HG02588 (cell line): ENCODE measurements at regions not wholly inside any gene's neighbourhood (a gene's known extent, or its start where the extent isn't known, plus 50 kb on each side); places are given as distances from the start of the nearest gene placed in this dataset.

ENCODE experiments used
- ATAC-seq: cut with Tn5 transposase; IDR thresholded peaks from one replicate; pipeline ENCODE4 v1.9.1; 2021; ENCODE audit warnings: mild to moderate bottlenecking, moderate library complexity; ENCODE audit not compliant: unreplicated experiment

- ATAC-seq = no peak
These were observed 203.0 kb downstream of the SAMD5 start for GRCh38 chr6:147711476-147711875.

DNA sequence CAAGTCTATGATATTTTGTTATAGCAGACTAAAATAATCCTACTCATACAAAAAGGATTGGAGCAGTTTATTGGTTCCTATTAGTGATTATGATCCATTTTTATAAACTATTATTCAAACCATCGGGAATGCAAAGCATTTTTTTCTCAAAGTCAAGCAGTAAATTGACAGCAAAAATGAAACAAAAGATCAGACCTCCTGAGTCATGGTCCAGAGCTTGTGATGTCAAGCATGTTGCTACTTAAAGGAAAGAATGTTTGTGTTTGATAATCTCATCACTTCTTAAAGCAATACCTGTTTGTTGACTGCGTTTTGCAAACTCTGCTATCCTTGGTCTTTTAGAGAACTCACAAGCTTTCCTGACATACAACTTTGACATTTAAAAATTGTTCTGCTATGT is 204.4 kb downstream of the SAMD5 start:
- ATAC-seq = no peak

DNA sequence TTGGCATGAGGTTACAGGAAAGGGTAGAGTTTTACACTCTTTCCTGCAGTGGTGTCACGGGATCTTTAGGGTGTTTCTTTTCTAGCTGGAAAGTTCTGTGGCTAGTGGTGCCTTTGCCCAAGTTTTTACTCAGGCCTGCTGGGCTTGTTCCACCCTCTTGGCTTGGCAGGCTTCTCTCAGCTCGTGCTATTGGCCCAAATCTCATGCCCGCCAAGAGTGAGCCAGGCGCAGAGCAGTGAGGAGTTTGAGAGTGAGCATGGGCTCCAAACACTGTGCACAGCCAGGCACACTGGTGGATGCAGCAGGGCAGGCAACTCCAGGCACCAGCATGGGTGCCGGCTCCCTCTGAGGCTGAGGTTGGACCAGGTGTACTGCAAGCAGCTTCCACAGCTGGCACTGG is 206.5 kb downstream of the SAMD5 start:
- ATAC-seq = no peak

- no peak for ATAC-seq
These were observed 207.9 kb downstream of the SAMD5 start for GRCh38 chr6:147716434-147716833.

DNA sequence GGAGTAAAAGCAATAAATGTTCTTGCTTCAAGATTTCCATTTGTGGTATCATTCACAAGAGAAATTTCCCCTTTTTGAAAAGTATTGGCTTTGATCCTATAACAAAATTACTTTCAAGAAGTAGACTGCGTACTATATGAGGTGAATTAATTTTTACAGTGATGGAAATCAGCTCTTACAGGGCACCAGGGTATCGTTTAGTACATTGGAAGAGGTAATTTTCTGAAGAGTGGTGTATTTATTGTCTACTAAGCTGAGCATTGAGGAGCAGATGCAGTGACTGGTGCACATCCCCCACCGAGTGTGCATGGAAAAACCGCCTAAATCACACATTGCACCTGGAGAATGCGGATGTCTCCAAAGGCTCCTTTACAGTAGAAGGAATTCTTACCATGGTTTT is 209.5 kb downstream of the SAMD5 start:
- ATAC-seq = no peak

DNA sequence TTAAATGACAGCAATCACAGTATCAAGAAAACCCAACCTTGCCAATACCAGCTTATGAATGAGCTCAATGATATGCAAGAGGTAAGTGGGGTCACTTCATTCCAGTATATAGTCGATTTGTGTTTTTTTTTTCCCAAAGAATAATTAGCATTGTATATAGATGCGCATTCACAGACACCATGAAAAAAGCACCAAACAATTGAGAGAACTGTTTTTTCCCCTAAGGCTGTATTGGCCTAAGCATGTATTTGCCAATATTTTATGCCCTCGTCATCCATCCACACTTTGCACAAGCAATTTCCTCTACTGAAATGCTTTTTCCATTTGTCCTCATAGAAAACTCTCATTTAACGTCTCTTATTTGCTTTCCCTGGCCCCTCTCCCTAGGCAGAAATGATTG is 213.7 kb downstream of the SAMD5 start:
- ATAC-seq = no peak

- no peak for ATAC-seq
These were observed 216.0 kb downstream of the SAMD5 start for GRCh38 chr6:147724454-147724853.

GRCh38 chr6:147726342-147726741 is 217.9 kb downstream of the SAMD5 start:
- no peak for ATAC-seq

DNA sequence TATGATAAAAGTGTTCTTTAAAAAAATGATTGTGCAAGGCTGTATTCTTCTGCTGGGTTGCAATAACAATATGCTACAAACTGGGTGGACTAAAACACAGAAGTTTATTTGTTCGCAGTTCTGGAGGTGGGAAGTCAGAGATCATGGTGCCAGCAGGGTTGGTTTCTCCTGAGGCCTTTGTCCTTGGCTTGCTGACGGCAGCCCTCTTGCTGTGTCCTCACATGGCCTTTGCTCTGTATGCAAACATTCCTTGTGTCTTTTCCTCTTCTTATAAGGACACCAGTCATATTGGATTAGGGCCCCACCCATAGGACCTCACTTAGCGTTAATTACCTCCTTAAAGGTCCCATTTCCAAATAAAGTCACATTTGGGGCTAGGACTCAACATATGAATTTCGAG is 220.4 kb downstream of the SAMD5 start:
- no peak for ATAC-seq

GRCh38 chr6:147733686-147734085 is 225.2 kb downstream of the SAMD5 start:
- no peak for ATAC-seq

DNA sequence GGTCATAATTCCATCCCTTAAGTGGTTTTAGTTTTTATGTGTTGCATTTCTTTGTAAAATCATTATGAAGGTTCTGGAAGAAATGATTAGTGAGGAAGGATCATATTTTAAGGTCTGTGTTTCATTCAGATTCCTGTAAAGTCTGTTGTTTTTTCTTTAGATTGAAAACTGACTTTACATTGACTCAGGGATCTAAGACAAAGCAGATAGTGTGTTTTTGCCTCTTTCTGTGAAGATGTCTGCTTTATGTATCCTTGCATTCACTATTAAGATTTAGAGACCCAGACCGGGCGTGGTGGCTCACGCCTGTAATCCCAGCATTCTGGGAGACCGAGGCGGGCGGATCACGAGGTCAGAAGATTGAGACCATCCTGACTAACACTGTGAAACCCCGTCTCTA is 225.7 kb downstream of the SAMD5 start:
- ATAC-seq = no peak

DNA sequence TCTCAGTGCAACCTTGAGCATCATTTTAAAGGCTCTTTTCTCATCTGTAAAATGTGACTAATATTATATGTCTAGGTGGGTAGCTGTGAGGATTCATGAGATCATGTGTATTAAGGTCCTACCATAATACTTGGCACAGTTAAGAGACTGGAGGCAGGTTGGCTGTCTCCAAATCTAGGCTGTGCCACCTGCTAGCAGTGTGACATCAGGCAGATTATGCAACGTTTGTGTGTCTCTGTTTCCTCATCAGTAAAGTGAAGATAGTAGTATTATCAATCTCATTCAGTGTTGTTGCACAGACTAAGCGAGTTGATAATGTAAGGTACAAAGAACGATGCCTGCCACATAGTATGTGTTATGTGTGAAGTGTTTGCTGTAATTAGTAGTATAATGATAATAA is 227.4 kb downstream of the SAMD5 start:
- no peak for ATAC-seq

- ATAC-seq = no peak
These were observed 228.6 kb downstream of the SAMD5 start for GRCh38 chr6:147737115-147737514.

- no peak for ATAC-seq
These were observed 229.6 kb downstream of the SAMD5 start for GRCh38 chr6:147738099-147738498.

DNA sequence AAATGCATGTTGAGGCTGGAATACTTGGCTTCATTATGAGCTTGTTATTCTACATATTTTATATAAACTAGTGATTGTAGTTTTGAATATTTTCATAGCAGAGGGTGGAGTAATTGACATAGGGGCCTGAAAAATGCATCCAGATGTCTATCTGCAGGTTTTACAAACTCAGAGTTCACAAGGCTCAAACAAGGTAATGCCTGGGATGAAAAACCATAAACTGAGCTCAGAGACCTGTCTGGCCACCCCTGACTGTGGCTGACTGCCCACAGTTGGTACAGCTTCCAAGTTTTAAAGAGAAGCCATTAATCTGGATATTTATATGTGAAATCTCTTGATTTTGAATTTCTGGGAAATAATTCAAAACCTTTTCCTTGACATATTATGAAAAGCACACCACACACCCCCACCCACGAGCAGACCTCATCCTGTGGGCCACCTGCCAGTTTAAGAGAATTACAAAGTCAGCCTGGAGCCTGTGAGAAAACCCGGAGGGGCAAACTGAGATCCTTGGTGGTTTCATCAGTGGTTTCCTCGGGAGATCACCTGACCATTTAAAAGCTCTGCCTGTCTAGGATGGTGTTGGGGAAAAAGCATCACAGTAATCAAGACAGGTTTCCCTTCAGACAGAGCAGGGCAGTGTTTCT is 230.1 kb downstream of the SAMD5 start:
- no peak for ATAC-seq

GRCh38 chr6:147740326-147740725 is 231.8 kb downstream of the SAMD5 start:
- no peak for ATAC-seq

- no peak for ATAC-seq
These were observed 232.4 kb downstream of the SAMD5 start for GRCh38 chr6:147740916-147741315.

GRCh38 chr6:147741389-147741788 is 232.9 kb downstream of the SAMD5 start:
- no peak for ATAC-seq

DNA sequence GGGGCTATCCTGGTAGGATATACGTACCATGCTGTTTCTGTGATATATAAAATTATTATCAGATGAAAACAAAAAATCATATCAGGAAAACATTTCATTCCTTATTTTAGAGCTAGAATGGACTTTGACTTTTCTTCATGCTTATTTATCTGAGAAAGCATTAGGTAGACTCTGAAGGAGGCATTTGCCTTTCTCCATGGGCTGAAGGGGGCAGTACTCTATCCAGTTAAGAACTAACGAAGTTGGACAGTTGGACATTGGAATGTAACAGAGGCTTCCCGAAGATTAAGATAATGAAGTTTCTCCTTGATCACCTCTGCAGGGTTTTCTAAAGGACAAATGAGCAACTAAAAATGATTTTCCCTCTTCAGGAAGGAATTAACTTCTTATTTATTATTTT is 233.9 kb downstream of the SAMD5 start:
- no peak for ATAC-seq

- no peak for ATAC-seq
These were observed 235.5 kb downstream of the SAMD5 start for GRCh38 chr6:147744012-147744411.

GRCh38 chr6:147749331-147749730 is 240.8 kb downstream of the SAMD5 start:
- ATAC-seq = no peak

- ATAC-seq = no peak
These were observed 241.9 kb downstream of the SAMD5 start for GRCh38 chr6:147750413-147750812.

DNA sequence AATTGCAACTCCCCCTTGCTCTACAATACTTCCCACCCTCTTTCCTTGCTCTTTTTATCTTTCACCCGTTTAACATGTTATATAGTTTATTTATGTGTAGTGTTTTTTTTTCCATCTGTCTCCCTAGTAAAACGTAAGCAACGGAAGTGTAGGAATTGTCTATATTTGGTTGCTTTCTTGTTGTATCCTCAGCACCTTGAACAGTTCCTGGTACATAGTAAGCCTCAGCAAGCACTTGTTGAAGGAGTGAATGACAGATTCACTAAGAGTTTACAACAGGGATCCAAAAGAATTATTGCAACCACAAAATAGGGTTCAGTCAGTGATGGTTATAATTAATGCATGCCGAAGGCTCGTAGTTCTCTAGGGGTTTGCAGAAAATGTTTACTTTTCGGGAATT is 242.7 kb downstream of the SAMD5 start:
- ATAC-seq = no peak
